GM12865 (cell line): ENCODE measurements at regions not wholly inside any gene's neighbourhood (a gene's known extent, or its start where the extent isn't known, plus 50 kb on each side); places are given as distances from the start of the nearest gene placed in this dataset.

Source experiments
- DNase-seq: peaks from one replicate; pipeline ENCODE4 v3.0.0; 2010; ENCODE audit warnings: low read depth
- H3K4me3 ChIP-seq: 2 replicates; pipeline ENCODE4 v1.5.1; 2011; ENCODE audit warnings: mild to moderate bottlenecking, low read depth, low read length, control low read depth
- TF ChIP-seq, protein P1 (sequence below): IDR thresholded peaks from 2 replicates; pipeline ENCODE4 v1.5.1; 2011; ENCODE audit warnings: low read length, control low read depth, low read depth, inconsistent platforms; ENCODE audit not compliant: insufficient read depth; ENCODE audit errors: missing control alignments

GRCh38 chr7:108627476-108628051 is 57.9 kb downstream of the DNAJB9 start:
- TF ChIP-seq, protein P1, sequence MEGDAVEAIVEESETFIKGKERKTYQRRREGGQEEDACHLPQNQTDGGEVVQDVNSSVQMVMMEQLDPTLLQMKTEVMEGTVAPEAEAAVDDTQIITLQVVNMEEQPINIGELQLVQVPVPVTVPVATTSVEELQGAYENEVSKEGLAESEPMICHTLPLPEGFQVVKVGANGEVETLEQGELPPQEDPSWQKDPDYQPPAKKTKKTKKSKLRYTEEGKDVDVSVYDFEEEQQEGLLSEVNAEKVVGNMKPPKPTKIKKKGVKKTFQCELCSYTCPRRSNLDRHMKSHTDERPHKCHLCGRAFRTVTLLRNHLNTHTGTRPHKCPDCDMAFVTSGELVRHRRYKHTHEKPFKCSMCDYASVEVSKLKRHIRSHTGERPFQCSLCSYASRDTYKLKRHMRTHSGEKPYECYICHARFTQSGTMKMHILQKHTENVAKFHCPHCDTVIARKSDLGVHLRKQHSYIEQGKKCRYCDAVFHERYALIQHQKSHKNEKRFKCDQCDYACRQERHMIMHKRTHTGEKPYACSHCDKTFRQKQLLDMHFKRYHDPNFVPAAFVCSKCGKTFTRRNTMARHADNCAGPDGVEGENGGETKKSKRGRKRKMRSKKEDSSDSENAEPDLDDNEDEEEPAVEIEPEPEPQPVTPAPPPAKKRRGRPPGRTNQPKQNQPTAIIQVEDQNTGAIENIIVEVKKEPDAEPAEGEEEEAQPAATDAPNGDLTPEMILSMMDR, result no peak
- DNase-seq, result no peak
- H3K4me3 ChIP-seq, result no peak overlapping the region

GRCh38 chr7:108628678-108629077 is 59.0 kb downstream of the DNAJB9 start:
- H3K4me3 ChIP-seq, result no peak overlapping the region
- TF ChIP-seq, protein P1, result no peak
- no peak for DNase-seq

- TF ChIP-seq, protein P1, result no peak
- DNase-seq, result no peak
- H3K4me3 ChIP-seq, result no peak overlapping the region
Observed at GRCh38 chr7:108629651-108630400, 60.2 kb downstream of the DNAJB9 start.

GRCh38 chr7:108634036-108634435 is 64.4 kb downstream of the DNAJB9 start:
- TF ChIP-seq, protein P1, result no peak
- H3K4me3 ChIP-seq, result no peak overlapping the region
- DNase-seq, result no peak

GRCh38 chr7:108634535-108634934 is 64.9 kb downstream of the DNAJB9 start:
- TF ChIP-seq, protein P1, result no peak
- H3K4me3 ChIP-seq, result no peak overlapping the region
- DNase-seq, result no peak

DNA sequence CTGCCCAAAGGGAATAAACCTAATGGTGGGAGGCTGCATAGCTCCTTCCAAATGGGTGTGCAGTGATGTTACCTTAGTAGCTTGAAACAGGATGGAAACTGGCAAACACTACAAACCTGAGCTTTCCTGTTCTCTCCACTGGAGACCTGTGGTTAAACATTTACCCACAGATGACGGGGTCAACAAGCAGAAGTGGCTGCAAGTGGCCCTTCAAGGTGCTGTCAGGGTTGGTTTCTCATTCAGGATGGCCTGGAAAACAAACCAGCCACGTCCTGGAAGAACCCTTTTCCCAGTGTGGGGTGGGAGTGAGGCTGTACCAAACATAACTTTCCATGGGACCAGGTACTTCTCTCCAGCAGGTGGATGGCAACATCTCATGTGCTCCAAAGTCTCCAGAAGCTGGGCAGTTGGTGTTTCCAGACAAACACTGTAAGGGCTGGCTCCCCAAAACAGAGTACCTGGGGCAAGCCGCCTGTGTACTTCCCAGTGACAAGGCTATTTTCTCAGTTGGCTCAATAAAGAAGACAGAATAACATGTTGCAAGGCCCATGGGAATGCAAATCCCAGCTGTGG is 67.5 kb downstream of the DNAJB9 start:
- no peak overlapping the region for H3K4me3 ChIP-seq
- no peak for DNase-seq
- TF ChIP-seq, protein P1, result no peak
